PC-3 (cell line): ENCODE measurements at regions not wholly inside any gene's neighbourhood (a gene's known extent, or its start where the extent isn't known, plus 50 kb on each side); places are given as distances from the start of the nearest gene placed in this dataset.

Experiments used
- ATAC-seq: fragments of 200-7000 bp; cut with Tn5 transposase; 2 replicates; pipeline ENCODE4 v1.9.1; 2020; ENCODE audit warnings: mild to moderate bottlenecking, moderate library complexity
- BruUV-seq: library from RNA; stranded (reverse); fragments of 400-500 nt; replicated peaks from 2 replicates; lab custom pipeline; 2021; lab: Mats Ljungman, UMichigan
- CTCF ChIA-PET: fragments of 300-600 bp; sonication (Branson Sonifier 250); formaldehyde crosslinking; loops from one replicate; lab custom pipeline; 2022; ENCODE audit warnings: antibody characterized with exemption; lab: Charles Lee
- POLR2A ChIA-PET: fragments of 300-600 bp; sonication (Branson Sonifier 250); formaldehyde crosslinking; loops from one replicate; lab custom pipeline; 2022; ENCODE audit warnings: antibody characterized with exemption; ENCODE audit not compliant: unreplicated experiment; lab: Charles Lee
- DNase-seq: peaks from one replicate; pipeline ENCODE4 v3.0.0-alpha.2; 2015
- H2AFZ ChIP-seq: fragments of 300-600 bp; sonication (generic); 2 replicates; pipeline ENCODE4 v1.6.0; 2016; ENCODE audit warnings: antibody characterized with exemption, low read length
- H3F3A ChIP-seq: fragments of 300-600 bp; sonication (generic); one replicate; pipeline ENCODE4 v1.6.0; 2017; ENCODE audit warnings: antibody characterized with exemption, low read length, control low read depth, mild to moderate bottlenecking; ENCODE audit not compliant: unreplicated experiment
- H3K27ac ChIP-seq: fragments of 300-600 bp; sonication (generic); 2 replicates; pipeline ENCODE4 v1.5.1; 2016; ENCODE audit warnings: mild to moderate bottlenecking, low read length
- H3K27me3 ChIP-seq: fragments of 300-600 bp; sonication (generic); 2 replicates; pipeline ENCODE4 v1.6.1; 2016; ENCODE audit warnings: low read length, mixed read lengths
- H3K36me3 ChIP-seq: fragments of 300-600 bp; sonication (generic); 2 replicates; pipeline ENCODE4 v1.6.1; 2016; ENCODE audit warnings: low read depth, mixed run types, low read length, mixed read lengths
- H3K4me1 ChIP-seq: fragments of 300-600 bp; sonication (generic); 2 replicates; pipeline ENCODE4 v1.5.1; 2016; ENCODE audit warnings: low read length; ENCODE audit not compliant: insufficient read depth
- H3K4me2 ChIP-seq: fragments of 300-600 bp; sonication (generic); 2 replicates; pipeline ENCODE4 v1.6.0; 2016; ENCODE audit warnings: low read length
- H3K4me3 ChIP-seq: fragments of 300-600 bp; sonication (generic); 2 replicates; pipeline ENCODE4 v1.5.1; 2016; ENCODE audit warnings: mild to moderate bottlenecking, low read length, mixed read lengths
- H3K79me2 ChIP-seq: fragments of 300-600 bp; sonication (generic); 2 replicates; pipeline ENCODE4 v1.6.1; 2017; ENCODE audit warnings: low read length, mixed read lengths
- H3K9ac ChIP-seq: fragments of 300-600 bp; sonication (generic); 2 replicates; pipeline ENCODE4 v1.6.0; 2016; ENCODE audit warnings: mild to moderate bottlenecking, low read length
- H3K9me2 ChIP-seq: fragments of 300-600 bp; sonication (generic); replicated peaks from 2 replicates; pipeline ENCODE4 v1.6.1; 2016; ENCODE audit warnings: mixed run types, low read length, mixed read lengths
- H3K9me3 ChIP-seq: fragments of 300-600 bp; sonication (generic); 2 replicates; pipeline ENCODE4 v1.6.1; 2016; ENCODE audit warnings: low read length, mixed read lengths
- H4K20me1 ChIP-seq: fragments of 300-600 bp; sonication (generic); 2 replicates; pipeline ENCODE4 v1.6.1; 2016; ENCODE audit warnings: low read length, mixed read lengths
- EZH2 ChIP-seq: fragments of 300-600 bp; sonication (generic); IDR thresholded peaks from one replicate; pipeline ENCODE4 v1.6.1; 2017; ENCODE audit warnings: antibody characterized with exemption, mild to moderate bottlenecking, low read length; ENCODE audit not compliant: unreplicated experiment
- EZH2phosphoT487 ChIP-seq: fragments of 300-600 bp; sonication (generic); IDR thresholded peaks from 2 replicates; pipeline ENCODE4 v1.6.1; 2018; ENCODE audit warnings: mild to moderate bottlenecking, antibody characterized with exemption, low read length, borderline replicate concordance
- intact Hi-C: fragments of 100-400 bp; cut with micrococcal nuclease; formaldehyde crosslinking; loops from 2 replicates; pipeline ENCODE4 v1.9.0; 2023
- TF ChIP-seq, protein P1 (sequence below): fragments of 300-600 bp; sonication (generic); conservative IDR thresholded peaks from 2 replicates; pipeline ENCODE4 v1.5.1; 2017; ENCODE audit warnings: antibody characterized with exemption, low read depth, mild to moderate bottlenecking, low read length

DNA sequence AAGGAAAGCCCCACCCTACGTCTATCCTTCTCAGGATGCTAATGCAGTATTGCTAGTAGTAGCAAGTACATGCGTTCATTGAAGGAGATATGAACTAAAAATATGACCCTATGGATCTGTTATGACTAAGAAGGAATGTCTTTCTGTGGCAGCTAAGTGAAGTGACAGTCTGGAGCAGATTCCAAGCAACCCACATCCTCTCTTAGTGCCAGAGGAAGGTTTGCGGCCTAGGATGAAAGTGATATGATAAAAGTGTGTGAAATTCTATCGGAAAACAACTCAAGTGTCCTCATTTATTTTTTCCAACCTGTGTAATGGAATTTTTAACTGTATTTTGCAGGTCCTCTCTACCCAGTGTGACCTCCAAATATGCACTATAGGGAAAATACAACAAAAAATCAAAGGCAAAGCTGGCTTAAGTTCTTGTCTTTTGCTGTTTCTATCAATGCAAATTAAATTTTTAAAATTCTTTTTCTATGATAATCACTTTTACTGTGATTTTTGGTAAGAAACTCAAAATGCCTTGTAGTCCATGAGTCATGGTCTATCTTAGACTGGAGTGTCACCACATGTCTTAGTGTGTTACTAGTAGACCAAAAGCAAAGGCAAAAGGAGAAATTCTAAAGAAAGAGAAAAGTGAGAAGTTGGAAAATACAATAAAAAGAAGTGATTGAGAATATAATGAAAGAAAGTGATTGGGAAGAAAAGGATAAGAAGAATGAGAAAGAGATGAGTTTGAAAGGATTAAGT lies 161.2 kb upstream of the TMCO5A start:
- H3K4me2 ChIP-seq: 0 out of 2 replicates have a peak overlapping the region, but pooled peaks have one; percentile 5
- POLR2A ChIA-PET: no interaction called here
- H3K4me3 ChIP-seq: no peak overlapping the region
- H3K9ac ChIP-seq: no peak overlapping the region
- H3K9me3 ChIP-seq: no peaks in the 10 kb centered on the region
- no peaks in the 10 kb centered on the region for H4K20me1 ChIP-seq
- CTCF ChIA-PET: no interaction called here
- no peaks in the 10 kb centered on the region for H3K27me3 ChIP-seq
- no peak overlapping the region for H2AFZ ChIP-seq
- no peaks in the 10 kb centered on the region for H3K9me2 ChIP-seq
- no peaks in the 10 kb centered on the region for H3K36me3 ChIP-seq
- H3K27ac ChIP-seq: no peak overlapping the region
- intact Hi-C loops: no loop called here
- ATAC-seq (no peak), DNase-seq (peak; percentile 69)
- no peak for TF ChIP-seq EZH2
- TF ChIP-seq, protein P1, sequence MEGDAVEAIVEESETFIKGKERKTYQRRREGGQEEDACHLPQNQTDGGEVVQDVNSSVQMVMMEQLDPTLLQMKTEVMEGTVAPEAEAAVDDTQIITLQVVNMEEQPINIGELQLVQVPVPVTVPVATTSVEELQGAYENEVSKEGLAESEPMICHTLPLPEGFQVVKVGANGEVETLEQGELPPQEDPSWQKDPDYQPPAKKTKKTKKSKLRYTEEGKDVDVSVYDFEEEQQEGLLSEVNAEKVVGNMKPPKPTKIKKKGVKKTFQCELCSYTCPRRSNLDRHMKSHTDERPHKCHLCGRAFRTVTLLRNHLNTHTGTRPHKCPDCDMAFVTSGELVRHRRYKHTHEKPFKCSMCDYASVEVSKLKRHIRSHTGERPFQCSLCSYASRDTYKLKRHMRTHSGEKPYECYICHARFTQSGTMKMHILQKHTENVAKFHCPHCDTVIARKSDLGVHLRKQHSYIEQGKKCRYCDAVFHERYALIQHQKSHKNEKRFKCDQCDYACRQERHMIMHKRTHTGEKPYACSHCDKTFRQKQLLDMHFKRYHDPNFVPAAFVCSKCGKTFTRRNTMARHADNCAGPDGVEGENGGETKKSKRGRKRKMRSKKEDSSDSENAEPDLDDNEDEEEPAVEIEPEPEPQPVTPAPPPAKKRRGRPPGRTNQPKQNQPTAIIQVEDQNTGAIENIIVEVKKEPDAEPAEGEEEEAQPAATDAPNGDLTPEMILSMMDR: no peak
- TF ChIP-seq EZH2phosphoT487: no peak
- BruUV-seq: no TSS peak
- H3K79me2 ChIP-seq: no peaks in the 10 kb centered on the region
- no peaks in the 10 kb centered on the region for H3F3A ChIP-seq
- H3K4me1 ChIP-seq: no peaks in the 10 kb centered on the region; the same call in 1 of the 2 replicates

DNA sequence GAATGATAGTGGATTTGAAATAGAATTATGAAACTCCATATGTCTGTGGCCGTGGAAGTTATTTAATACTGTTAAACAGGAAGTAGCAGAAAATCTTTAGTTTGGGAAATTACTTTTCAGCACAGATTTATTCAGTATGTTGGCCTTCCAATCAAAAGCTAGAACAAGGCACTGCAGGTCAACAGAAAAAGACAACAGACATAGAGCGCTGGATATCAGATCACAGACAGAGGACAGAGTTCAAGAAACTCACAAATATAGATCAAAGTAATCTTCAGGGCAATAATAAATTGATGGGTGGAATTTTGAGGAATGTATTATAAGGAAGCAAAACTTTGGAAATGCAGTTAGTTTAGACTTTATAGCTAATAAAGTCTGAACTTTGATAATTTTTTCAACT lies 159.5 kb upstream of the TMCO5A start:
- intact Hi-C loops: no loop called here
- CTCF ChIA-PET: no interaction called here
- Histone ChIP-seq H3K27ac (no peak overlapping the region), H3K9me2 (no peaks in the 10 kb centered on the region), H3K9ac (no peak overlapping the region), H3F3A (no peaks in the 10 kb centered on the region), H4K20me1 (no peaks in the 10 kb centered on the region), H3K9me3 (no peaks in the 10 kb centered on the region), H3K79me2 (no peaks in the 10 kb centered on the region), H3K4me2 (no peak overlapping the region), H3K4me1 (no peaks in the 10 kb centered on the region; the same call in 1 of the 2 replicates), H2AFZ (no peak overlapping the region), H3K36me3 (no peaks in the 10 kb centered on the region), H3K27me3 (0 out of 2 replicates have a peak, but pooled peaks cover under 1% of the 10 kb centered on the region), H3K4me3 (no peak overlapping the region)
- TF ChIP-seq, protein P1: no peak
- TF ChIP-seq EZH2phosphoT487: no peak
- ATAC-seq (no peak), DNase-seq (no peak)
- POLR2A ChIA-PET: no interaction called here
- BruUV-seq: no TSS peak

DNA sequence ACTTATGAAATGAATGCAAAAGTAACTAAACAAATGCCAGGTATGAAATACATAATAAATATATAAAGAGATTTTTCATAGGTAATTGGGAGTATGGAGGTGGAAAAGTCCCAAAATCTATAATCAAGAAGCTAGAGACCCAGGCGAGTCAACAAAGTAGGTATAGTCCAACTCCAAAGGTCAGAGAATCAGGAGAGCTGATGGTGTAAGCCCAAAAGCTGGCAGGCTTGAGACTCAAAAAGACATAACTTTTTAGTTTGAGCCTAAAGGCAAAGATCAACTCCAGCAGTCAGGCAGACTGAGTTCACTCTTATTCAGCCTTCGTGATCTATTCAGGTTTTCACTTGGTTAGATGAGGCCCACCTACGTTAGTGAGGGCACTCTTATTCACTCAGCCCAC lies 157.4 kb upstream of the TMCO5A start:
- intact Hi-C loops: no loop called here
- H3K79me2 ChIP-seq: no peaks in the 10 kb centered on the region
- DNase-seq (no peak), ATAC-seq (no peak)
- POLR2A ChIA-PET: no interaction called here
- H3K9me2 ChIP-seq: no peaks in the 10 kb centered on the region
- CTCF ChIA-PET: no interaction called here
- no TSS peak for BruUV-seq
- no peaks in the 10 kb centered on the region for H3F3A ChIP-seq
- H2AFZ ChIP-seq: no peak overlapping the region
- H3K9me3 ChIP-seq: no peaks in the 10 kb centered on the region
- H3K36me3 ChIP-seq: no peaks in the 10 kb centered on the region
- no peak overlapping the region for H3K4me3 ChIP-seq
- no peak for TF ChIP-seq EZH2phosphoT487
- TF ChIP-seq, protein P1: no peak
- no peak for TF ChIP-seq EZH2
- H3K4me2 ChIP-seq: no peak overlapping the region
- no peak overlapping the region for H3K9ac ChIP-seq
- no peaks in the 10 kb centered on the region for H4K20me1 ChIP-seq
- H3K27me3 ChIP-seq: 0 out of 2 replicates have a peak, but pooled peaks cover 8% of the 10 kb centered on the region
- H3K27ac ChIP-seq: no peak overlapping the region
- H3K4me1 ChIP-seq: no peaks in the 10 kb centered on the region; the same call in 1 of the 2 replicates
